HG03064 (cell line): ENCODE measurements at regions not wholly inside any gene's neighbourhood (a gene's known extent, or its start where the extent isn't known, plus 50 kb on each side); places are given as distances from the start of the nearest gene placed in this dataset.
A peak's percentile ranks its signal among the peaks of the same experiment; 100 is the strongest.
"Not testable (repeated sequence)": the region's sequence is repeated elsewhere in the genome, so short reads cannot be mapped to it uniquely, and the experiment has no call there.

ENCODE experiments used
- ATAC-seq: cut with Tn5 transposase; IDR thresholded peaks from one replicate; pipeline ENCODE4 v1.9.1; 2021; ENCODE audit warnings: low read depth; ENCODE audit not compliant: unreplicated experiment

GRCh38 chr10:108639010-108639409 lies 1284.3 kb downstream of the XPNPEP1 start:
- ATAC-seq = no peak

GRCh38 chr10:108638225-108638624 lies 1285.1 kb downstream of the XPNPEP1 start:
- no peak for ATAC-seq

GRCh38 chr10:108633046-108633445 lies 1290.3 kb downstream of the XPNPEP1 start:
- no peak for ATAC-seq

- no peak for ATAC-seq
These were observed 1291.2 kb downstream of the XPNPEP1 start for GRCh38 chr10:108632144-108632543.

- peak; percentile 78 for ATAC-seq
These were observed 1292.0 kb downstream of the XPNPEP1 start for GRCh38 chr10:108631332-108631731.

- no peak for ATAC-seq
These were observed 1293.5 kb downstream of the XPNPEP1 start for GRCh38 chr10:108629834-108630233.

GRCh38 chr10:108624052-108624451 lies 1299.3 kb downstream of the XPNPEP1 start:
- no peak for ATAC-seq

GRCh38 chr10:108620821-108621534 lies 1302.3 kb downstream of the XPNPEP1 start:
- no peak for ATAC-seq

- no peak for ATAC-seq
These were observed 1306.6 kb downstream of the XPNPEP1 start for GRCh38 chr10:108616559-108617285.

GRCh38 chr10:108615576-108616320 lies 1307.6 kb downstream of the XPNPEP1 start:
- no peak for ATAC-seq

GRCh38 chr10:108612485-108612884 lies 1310.8 kb downstream of the XPNPEP1 start:
- no peak for ATAC-seq

- no peak for ATAC-seq
These were observed 1314.5 kb downstream of the XPNPEP1 start for GRCh38 chr10:108608860-108609259.

- ATAC-seq = no peak
These were observed 1321.5 kb downstream of the XPNPEP1 start for GRCh38 chr10:108601851-108602250.

GRCh38 chr10:108600511-108600910 lies 1322.8 kb downstream of the XPNPEP1 start:
- ATAC-seq = not testable (repeated sequence)

GRCh38 chr10:108599317-108599716 lies 1324.0 kb downstream of the XPNPEP1 start:
- not testable (repeated sequence) for ATAC-seq

- no peak for ATAC-seq
These were observed 1324.5 kb downstream of the XPNPEP1 start for GRCh38 chr10:108598831-108599230.

GRCh38 chr10:108598320-108598695 lies 1325.0 kb downstream of the XPNPEP1 start:
- ATAC-seq = no peak

GRCh38 chr10:108597657-108598319 lies 1325.5 kb downstream of the XPNPEP1 start:
- no peak for ATAC-seq

- no peak for ATAC-seq
These were observed 1326.3 kb downstream of the XPNPEP1 start for GRCh38 chr10:108597031-108597430.

- no peak for ATAC-seq
These were observed 1330.4 kb downstream of the XPNPEP1 start for GRCh38 chr10:108592956-108593355.

GRCh38 chr10:108591417-108591816 lies 1331.9 kb downstream of the XPNPEP1 start:
- ATAC-seq = no peak
